Adrenal gland (tissue), 5 donors: ENCODE measurements at regions not wholly inside any gene's neighbourhood (a gene's known extent, or its start where the extent isn't known, plus 50 kb on each side); places are given as distances from the start of the nearest gene placed in this dataset.
"Not testable (repeated sequence)": the region's sequence is repeated elsewhere in the genome, so short reads cannot be mapped to it uniquely, and the experiment has no call there.

ENCODE experiments used
- POLR2A ChIP-seq, 2 donors: fragments of 450-650 bp; IDR thresholded peaks; one replicate each; pipeline ENCODE4 v1.6.1; 2017; ENCODE audit warnings: antibody characterized with exemption in 2 of 2, mild to moderate bottlenecking in 2 of 2, moderate library complexity in 1 of 2
- TF ChIP-seq, protein P1 (sequence below), 6 experiments: fragments of 450-650 bp in 4 of 6; fragments of 200-600 bp in 2 of 6; sonication (generic) in 1 of 6; IDR thresholded peaks; 1 replicate in 5 of 6; 2 replicates in 1 of 6; pipeline versions ENCODE4 v1.5.1 to v1.8.0; 2016 to 2021; ENCODE audit warnings: antibody characterized with exemption in 6 of 6, mild to moderate bottlenecking in 2 of 6, moderate library complexity in 1 of 6
- donor health status: DM: no; HTN: no; CAD: no.

DNA sequence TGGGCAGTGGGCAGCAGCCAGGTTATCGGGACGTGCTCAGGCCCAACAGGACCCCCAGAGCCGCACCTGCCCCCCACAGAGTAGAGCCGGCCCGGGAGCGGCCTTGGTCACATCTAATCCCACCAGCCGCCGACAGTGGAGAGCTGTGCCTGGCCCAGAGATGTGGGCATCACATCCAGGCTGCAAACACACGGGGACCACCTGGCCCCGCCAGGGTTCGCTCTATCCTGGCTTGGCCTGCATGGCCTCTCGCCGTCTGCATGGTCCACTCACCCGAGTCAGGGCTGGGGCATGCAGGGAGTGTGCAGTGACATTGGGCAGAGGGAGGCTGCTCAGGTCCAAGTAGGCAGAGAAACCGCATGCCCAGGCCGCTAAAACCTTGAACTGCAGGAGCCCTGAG is 144.9 kb downstream of the IGLL1 start:
- TF ChIP-seq, protein P1, sequence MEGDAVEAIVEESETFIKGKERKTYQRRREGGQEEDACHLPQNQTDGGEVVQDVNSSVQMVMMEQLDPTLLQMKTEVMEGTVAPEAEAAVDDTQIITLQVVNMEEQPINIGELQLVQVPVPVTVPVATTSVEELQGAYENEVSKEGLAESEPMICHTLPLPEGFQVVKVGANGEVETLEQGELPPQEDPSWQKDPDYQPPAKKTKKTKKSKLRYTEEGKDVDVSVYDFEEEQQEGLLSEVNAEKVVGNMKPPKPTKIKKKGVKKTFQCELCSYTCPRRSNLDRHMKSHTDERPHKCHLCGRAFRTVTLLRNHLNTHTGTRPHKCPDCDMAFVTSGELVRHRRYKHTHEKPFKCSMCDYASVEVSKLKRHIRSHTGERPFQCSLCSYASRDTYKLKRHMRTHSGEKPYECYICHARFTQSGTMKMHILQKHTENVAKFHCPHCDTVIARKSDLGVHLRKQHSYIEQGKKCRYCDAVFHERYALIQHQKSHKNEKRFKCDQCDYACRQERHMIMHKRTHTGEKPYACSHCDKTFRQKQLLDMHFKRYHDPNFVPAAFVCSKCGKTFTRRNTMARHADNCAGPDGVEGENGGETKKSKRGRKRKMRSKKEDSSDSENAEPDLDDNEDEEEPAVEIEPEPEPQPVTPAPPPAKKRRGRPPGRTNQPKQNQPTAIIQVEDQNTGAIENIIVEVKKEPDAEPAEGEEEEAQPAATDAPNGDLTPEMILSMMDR (IDR thresholded peaks at IDR 0.05): not testable (repeated sequence)
- not testable (repeated sequence) for TF ChIP-seq POLR2A (IDR thresholded peaks at IDR 0.05)
